ENCODE measurements at regions not wholly inside any gene's neighbourhood (a gene's known extent, or its start where the extent isn't known, plus 50 kb on each side); places are given as distances from the start of the nearest gene placed in this dataset.
A peak's percentile ranks its signal among the peaks of the same experiment; 100 is the strongest.

- H3K36me3 Mint-ChIP-seq (ENCODE audit: unreplicated experiment) = no peaks in the 10 kb centered on the region
- no peak overlapping the region for H3K4me3 Mint-ChIP-seq (ENCODE audit: unreplicated experiment)
- no peaks in the 10 kb centered on the region for H3K4me1 Mint-ChIP-seq (ENCODE audit: unreplicated experiment)
- no peaks in the 10 kb centered on the region for H3K9me3 Mint-ChIP-seq (ENCODE audit: unreplicated experiment)
- DNase-seq (ENCODE audit: extremely low spot score, unreplicated experiment) = no peak
- no peak for TF ChIP-seq CTCF (IDR thresholded peaks at IDR 0.05)
- no peaks in the 10 kb centered on the region for H3K27me3 Mint-ChIP-seq (ENCODE audit: unreplicated experiment)
- no peak overlapping the region for H3K27ac Mint-ChIP-seq (ENCODE audit: unreplicated experiment)
Observed at GRCh38 chr14:82626156-82627066, 1092.8 kb upstream of the SEL1L start.

- Mint-ChIP-seq H3K4me1 (ENCODE audit: unreplicated experiment) (no peaks in the 10 kb centered on the region), H3K27me3 (ENCODE audit: unreplicated experiment) (no peaks in the 10 kb centered on the region), H3K36me3 (ENCODE audit: unreplicated experiment) (no peaks in the 10 kb centered on the region), H3K4me3 (ENCODE audit: unreplicated experiment) (no peak overlapping the region), H3K27ac (ENCODE audit: unreplicated experiment) (no peak overlapping the region), H3K9me3 (ENCODE audit: unreplicated experiment) (peaks cover 11% of the 10 kb centered on the region)
- no peak for DNase-seq (ENCODE audit: extremely low spot score, unreplicated experiment)
- no peak for TF ChIP-seq CTCF (IDR thresholded peaks at IDR 0.05)
Observed at GRCh38 chr14:82635915-82636314, 1102.3 kb upstream of the SEL1L start.

GRCh38 chr14:82636426-82636825, 1102.8 kb upstream of the SEL1L start:
- DNase-seq (ENCODE audit: extremely low spot score, unreplicated experiment) = no peak
- H3K36me3 Mint-ChIP-seq (ENCODE audit: unreplicated experiment) = no peaks in the 10 kb centered on the region
- H3K27ac Mint-ChIP-seq (ENCODE audit: unreplicated experiment) = no peak overlapping the region
- no peak for TF ChIP-seq CTCF (IDR thresholded peaks at IDR 0.05)
- H3K9me3 Mint-ChIP-seq (ENCODE audit: unreplicated experiment) = peaks cover 11% of the 10 kb centered on the region
- no peaks in the 10 kb centered on the region for H3K27me3 Mint-ChIP-seq (ENCODE audit: unreplicated experiment)
- H3K4me1 Mint-ChIP-seq (ENCODE audit: unreplicated experiment) = no peaks in the 10 kb centered on the region
- H3K4me3 Mint-ChIP-seq (ENCODE audit: unreplicated experiment) = no peak overlapping the region

GRCh38 chr14:82641050-82641540, 1107.4 kb upstream of the SEL1L start:
- no peaks in the 10 kb centered on the region for H3K27me3 Mint-ChIP-seq (ENCODE audit: unreplicated experiment)
- no peak overlapping the region for H3K4me3 Mint-ChIP-seq (ENCODE audit: unreplicated experiment)
- no peak for DNase-seq (ENCODE audit: extremely low spot score, unreplicated experiment)
- no peaks in the 10 kb centered on the region for H3K9me3 Mint-ChIP-seq (ENCODE audit: unreplicated experiment)
- no peak for TF ChIP-seq CTCF (IDR thresholded peaks at IDR 0.05)
- no peaks in the 10 kb centered on the region for H3K36me3 Mint-ChIP-seq (ENCODE audit: unreplicated experiment)
- no peak overlapping the region for H3K27ac Mint-ChIP-seq (ENCODE audit: unreplicated experiment)
- peaks cover 5% of the 10 kb centered on the region for H3K4me1 Mint-ChIP-seq (ENCODE audit: unreplicated experiment)

- Mint-ChIP-seq H3K9me3 (ENCODE audit: unreplicated experiment) (no peaks in the 10 kb centered on the region), H3K36me3 (ENCODE audit: unreplicated experiment) (no peaks in the 10 kb centered on the region), H3K4me1 (ENCODE audit: unreplicated experiment) (peaks cover 5% of the 10 kb centered on the region), H3K4me3 (ENCODE audit: unreplicated experiment) (peak overlapping the region; percentile 86), H3K27me3 (ENCODE audit: unreplicated experiment) (no peaks in the 10 kb centered on the region), H3K27ac (ENCODE audit: unreplicated experiment) (peak overlapping the region; percentile 52)
- TF ChIP-seq CTCF (IDR thresholded peaks at IDR 0.05) = no peak
- peak; percentile 85 for DNase-seq (ENCODE audit: extremely low spot score, unreplicated experiment)
Observed at GRCh38 chr14:82642425-82642824, 1108.8 kb upstream of the SEL1L start.

All from osteocyte (in vitro differentiated cells).